ENCODE measurements at regions not wholly inside any gene's neighbourhood (a gene's known extent, or its start where the extent isn't known, plus 50 kb on each side); places are given as distances from the start of the nearest gene placed in this dataset.

DNA sequence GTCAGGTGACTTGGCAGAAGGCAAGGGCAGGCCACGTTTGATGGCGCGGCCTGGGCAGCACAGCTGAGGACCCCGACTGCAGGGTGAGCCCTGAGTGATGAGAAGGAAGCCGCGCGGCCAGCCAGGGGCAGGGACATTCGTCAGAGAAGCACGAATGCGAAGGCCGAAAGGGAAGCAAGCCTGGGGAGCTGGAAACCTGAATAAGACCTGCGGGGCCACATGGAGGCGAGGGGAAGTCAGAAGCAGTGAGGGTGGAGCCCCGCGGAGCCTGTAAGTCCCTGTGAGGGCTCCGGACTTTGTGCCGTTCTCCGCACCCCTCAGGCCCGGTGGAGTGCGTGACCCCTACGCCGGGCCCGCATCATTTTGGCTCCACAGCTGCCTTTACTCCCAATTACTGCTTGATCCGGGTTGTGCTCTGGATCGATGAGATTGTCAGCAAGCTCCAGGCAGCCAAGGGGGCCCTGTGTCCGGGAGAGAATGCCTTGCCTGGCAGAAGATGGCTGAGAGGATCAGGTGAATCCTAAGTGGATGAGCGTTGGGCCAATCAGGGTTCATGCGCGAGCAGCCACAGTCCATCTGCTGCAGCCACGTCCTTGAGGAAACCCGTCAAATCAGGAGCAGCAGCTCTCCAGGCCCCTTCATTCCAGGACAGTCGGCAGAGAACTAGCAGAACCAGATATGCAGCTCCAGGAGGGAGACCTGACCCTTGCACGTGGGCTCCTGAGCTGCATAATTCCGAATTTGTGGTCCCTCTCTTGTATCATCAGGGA, 293.3 kb upstream of the SHH start:
- no peak overlapping the region for H3K4me3 Mint-ChIP-seq
- H3K27ac Mint-ChIP-seq = no peak overlapping the region
- no peak for DNase-seq
- peaks cover 7% of the 10 kb centered on the region for H3K27me3 Mint-ChIP-seq
- no peaks in the 10 kb centered on the region for H3K9me3 Mint-ChIP-seq
- CTCF ChIA-PET = no interaction called here
- H3K36me3 Mint-ChIP-seq = no peaks in the 10 kb centered on the region
- no peaks in the 10 kb centered on the region for H3K4me1 Mint-ChIP-seq

GRCh38 chr7:156104501-156105336, 292.5 kb upstream of the SHH start:
- Mint-ChIP-seq H3K27me3 (peaks cover 7% of the 10 kb centered on the region), H3K27ac (no peak overlapping the region), H3K4me3 (no peak overlapping the region), H3K4me1 (no peaks in the 10 kb centered on the region), H3K9me3 (no peaks in the 10 kb centered on the region), H3K36me3 (no peaks in the 10 kb centered on the region)
- DNase-seq = no peak
- CTCF ChIA-PET = no interaction called here

GRCh38 chr7:156102267-156102666, 290.0 kb upstream of the SHH start:
- CTCF ChIA-PET = no interaction called here
- DNase-seq = no peak
- Mint-ChIP-seq H3K4me3 (no peak overlapping the region), H3K27ac (no peak overlapping the region), H3K9me3 (no peaks in the 10 kb centered on the region), H3K4me1 (peaks cover 4% of the 10 kb centered on the region), H3K27me3 (peaks cover 8% of the 10 kb centered on the region), H3K36me3 (no peaks in the 10 kb centered on the region)

DNA sequence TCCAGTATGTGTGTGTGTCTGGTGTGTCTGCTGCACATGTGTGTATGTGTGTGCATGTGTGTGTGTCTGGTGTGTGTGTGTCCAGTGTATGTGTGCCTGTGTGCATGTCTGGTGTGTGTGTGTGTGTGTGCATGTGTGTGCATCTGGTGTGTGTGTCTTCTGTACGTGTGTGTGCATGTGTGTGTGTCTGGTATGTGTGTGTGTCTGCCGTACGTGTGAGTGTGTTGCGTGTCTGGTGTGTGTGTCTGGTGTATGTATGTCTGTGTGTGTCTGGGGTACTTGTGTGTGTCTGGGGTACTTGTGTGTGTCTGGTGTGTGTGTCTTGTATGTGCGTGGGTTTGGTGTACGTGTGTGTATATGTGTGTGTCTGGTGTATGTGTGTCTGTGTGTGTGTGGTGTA, 289.1 kb upstream of the SHH start:
- no peak overlapping the region for H3K4me3 Mint-ChIP-seq
- peaks cover 13% of the 10 kb centered on the region for H3K27me3 Mint-ChIP-seq
- DNase-seq = no peak
- H3K4me1 Mint-ChIP-seq = peaks cover 13% of the 10 kb centered on the region
- no peaks in the 10 kb centered on the region for H3K9me3 Mint-ChIP-seq
- H3K36me3 Mint-ChIP-seq = no peaks in the 10 kb centered on the region
- CTCF ChIA-PET = no interaction called here
- no peak overlapping the region for H3K27ac Mint-ChIP-seq

GRCh38 chr7:156100086-156100485, 287.8 kb upstream of the SHH start:
- H3K36me3 Mint-ChIP-seq = no peaks in the 10 kb centered on the region
- DNase-seq = no peak
- no peaks in the 10 kb centered on the region for H3K9me3 Mint-ChIP-seq
- no peak overlapping the region for H3K27ac Mint-ChIP-seq
- CTCF ChIA-PET = no interaction called here
- peaks cover 24% of the 10 kb centered on the region for H3K4me1 Mint-ChIP-seq
- H3K27me3 Mint-ChIP-seq = peaks cover 13% of the 10 kb centered on the region
- H3K4me3 Mint-ChIP-seq = no peak overlapping the region

GRCh38 chr7:156099085-156099484, 286.8 kb upstream of the SHH start:
- Mint-ChIP-seq H3K27me3 (peaks cover 7% of the 10 kb centered on the region), H3K27ac (no peak overlapping the region), H3K4me3 (no peak overlapping the region), H3K9me3 (no peaks in the 10 kb centered on the region), H3K4me1 (peaks cover 24% of the 10 kb centered on the region), H3K36me3 (no peaks in the 10 kb centered on the region)
- no peak for DNase-seq
- CTCF ChIA-PET = no interaction called here

DNA sequence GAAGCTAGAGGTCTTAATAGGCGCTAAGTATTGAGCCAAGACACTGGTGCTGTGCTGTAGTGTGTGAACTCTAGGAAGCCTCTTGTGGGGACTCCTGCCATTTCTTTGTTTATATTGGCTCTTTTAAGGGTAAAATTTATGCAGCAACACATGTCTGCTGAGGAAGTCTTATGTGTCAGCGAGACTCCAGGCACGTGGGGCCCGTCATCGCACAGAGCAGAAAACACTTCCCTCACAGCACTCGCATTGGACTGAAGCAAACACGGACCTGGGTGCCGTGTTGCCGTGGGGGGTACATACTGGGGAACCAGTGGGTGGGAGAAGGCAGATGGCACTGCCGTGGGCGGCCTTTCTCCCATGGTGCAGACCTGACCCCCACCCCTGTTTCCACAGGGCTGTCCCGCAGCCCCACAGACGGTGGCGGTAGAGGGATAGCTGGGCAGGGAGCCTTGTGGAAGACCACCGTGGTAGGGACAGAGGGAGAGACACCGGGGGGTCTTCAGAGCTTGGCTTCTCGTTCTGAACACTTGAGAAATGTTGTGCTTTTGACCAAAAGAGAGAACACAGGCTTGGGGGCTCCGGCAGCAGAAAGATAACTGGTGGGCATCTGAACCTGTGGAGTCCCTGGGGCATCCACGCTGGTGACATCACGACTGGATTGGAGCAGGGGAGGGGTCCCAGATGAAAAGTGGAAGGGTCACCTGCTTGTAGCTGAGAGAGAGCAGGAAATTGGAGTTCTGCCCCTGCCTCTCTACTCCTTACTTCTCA, 284.7 kb upstream of the SHH start:
- Mint-ChIP-seq H3K4me1 (peaks cover 24% of the 10 kb centered on the region), H3K27ac (peak overlapping the region; percentile 94), H3K9me3 (no peaks in the 10 kb centered on the region), H3K36me3 (no peaks in the 10 kb centered on the region), H3K27me3 (peaks cover 6% of the 10 kb centered on the region), H3K4me3 (no peak overlapping the region)
- CTCF ChIA-PET = no interaction called here
- peak; percentile 30 for DNase-seq

- Mint-ChIP-seq H3K9me3 (no peaks in the 10 kb centered on the region), H3K36me3 (no peaks in the 10 kb centered on the region), H3K4me3 (peak overlapping the region; percentile 8), H3K27me3 (peaks cover 9% of the 10 kb centered on the region), H3K4me1 (peaks cover 24% of the 10 kb centered on the region), H3K27ac (peak overlapping the region; percentile 94)
- CTCF ChIA-PET = no interaction called here
- DNase-seq = peak; percentile 62
Measured at GRCh38 chr7:156095908-156096539, 283.8 kb upstream of the SHH start.

GRCh38 chr7:156094350-156095146, 282.3 kb upstream of the SHH start:
- H3K36me3 Mint-ChIP-seq = no peaks in the 10 kb centered on the region
- H3K4me3 Mint-ChIP-seq = no peak overlapping the region
- H3K27me3 Mint-ChIP-seq = peaks cover 9% of the 10 kb centered on the region
- no peak for DNase-seq
- no peak overlapping the region for H3K27ac Mint-ChIP-seq
- CTCF ChIA-PET = no interaction called here
- H3K4me1 Mint-ChIP-seq = peaks cover 24% of the 10 kb centered on the region
- no peaks in the 10 kb centered on the region for H3K9me3 Mint-ChIP-seq

DNA sequence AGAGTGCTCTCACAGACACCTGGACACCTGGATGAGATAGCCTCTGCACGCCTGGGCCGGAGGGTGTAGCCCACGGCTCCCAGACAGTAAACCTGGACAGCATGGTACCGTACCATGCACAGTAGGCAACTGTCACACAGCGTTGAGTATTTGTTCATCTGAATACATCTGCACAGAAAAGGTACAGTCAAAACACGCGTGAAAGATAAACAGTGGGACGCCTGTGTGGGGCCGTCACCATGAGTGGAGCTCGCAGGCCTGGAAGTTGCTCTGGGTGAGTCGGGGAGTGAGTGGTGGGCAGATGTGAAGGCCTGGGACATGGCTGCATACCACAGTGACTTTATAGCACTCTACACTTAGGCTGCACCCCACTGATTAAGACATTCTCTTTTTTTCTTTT, 280.0 kb upstream of the SHH start:
- CTCF ChIA-PET = no interaction called here
- H3K4me1 Mint-ChIP-seq = peaks cover 21% of the 10 kb centered on the region
- no peak for DNase-seq
- no peaks in the 10 kb centered on the region for H3K36me3 Mint-ChIP-seq
- no peaks in the 10 kb centered on the region for H3K9me3 Mint-ChIP-seq
- H3K4me3 Mint-ChIP-seq = no peak overlapping the region
- H3K27ac Mint-ChIP-seq = no peak overlapping the region
- H3K27me3 Mint-ChIP-seq = peaks cover 11% of the 10 kb centered on the region

GRCh38 chr7:156091519-156092080, 279.3 kb upstream of the SHH start:
- peaks cover 14% of the 10 kb centered on the region for H3K4me1 Mint-ChIP-seq
- no peaks in the 10 kb centered on the region for H3K9me3 Mint-ChIP-seq
- DNase-seq = no peak
- CTCF ChIA-PET = no interaction called here
- peaks cover 6% of the 10 kb centered on the region for H3K27me3 Mint-ChIP-seq
- H3K36me3 Mint-ChIP-seq = no peaks in the 10 kb centered on the region
- no peak overlapping the region for H3K4me3 Mint-ChIP-seq
- H3K27ac Mint-ChIP-seq = no peak overlapping the region

- no peak for DNase-seq
- Mint-ChIP-seq H3K4me3 (no peak overlapping the region), H3K36me3 (no peaks in the 10 kb centered on the region), H3K4me1 (peaks cover 7% of the 10 kb centered on the region), H3K27me3 (peaks cover 6% of the 10 kb centered on the region), H3K9me3 (no peaks in the 10 kb centered on the region), H3K27ac (no peak overlapping the region)
- CTCF ChIA-PET = no interaction called here
Measured at GRCh38 chr7:156090988-156091387, 278.7 kb upstream of the SHH start.

GRCh38 chr7:156089222-156089621, 277.0 kb upstream of the SHH start:
- no peaks in the 10 kb centered on the region for H3K4me1 Mint-ChIP-seq
- CTCF ChIA-PET = no interaction called here
- no peaks in the 10 kb centered on the region for H3K36me3 Mint-ChIP-seq
- no peak overlapping the region for H3K27ac Mint-ChIP-seq
- no peak for DNase-seq
- no peak overlapping the region for H3K4me3 Mint-ChIP-seq
- H3K9me3 Mint-ChIP-seq = no peaks in the 10 kb centered on the region
- H3K27me3 Mint-ChIP-seq = peaks cover 6% of the 10 kb centered on the region

Data from activated naive CD4-positive, alpha-beta T cell treated with anti-CD3 and anti-CD28 coated beads, Interleukin-2, amount 10 ng/mL, durations not matched to agents 7 days and 5 days (primary cell).